Loucy (cell line): ENCODE measurements at regions not wholly inside any gene's neighbourhood (a gene's known extent, or its start where the extent isn't known, plus 50 kb on each side); places are given as distances from the start of the nearest gene placed in this dataset.

Experiments
- H2AFZ ChIP-seq: fragments of 200-600 bp; sonication (generic); 2 replicates; pipeline ENCODE4 v1.6.0; 2016; ENCODE audit warnings: antibody characterized with exemption, mild to moderate bottlenecking, low read length, moderate library complexity
- H3F3A ChIP-seq: fragments of 200-600 bp; 2 replicates; pipeline ENCODE4 v1.6.0; 2016; ENCODE audit warnings: antibody characterized with exemption, low read depth, mild to moderate bottlenecking
- H3K27me3 ChIP-seq: fragments of 200-600 bp; sonication (generic); 2 replicates; pipeline ENCODE4 v1.6.1; 2014; ENCODE audit warnings: low read length, mild to moderate bottlenecking; ENCODE audit not compliant: insufficient read depth, poor library complexity, severe bottlenecking
- H3K36me3 ChIP-seq: fragments of 200-600 bp; sonication (generic); 2 replicates; pipeline ENCODE4 v1.6.1; 2016; ENCODE audit warnings: low read length; ENCODE audit not compliant: insufficient read depth
- H3K4me1 ChIP-seq: fragments of 200-600 bp; sonication (generic); 2 replicates; pipeline ENCODE4 v1.5.1; 2014; ENCODE audit warnings: low read length, mild to moderate bottlenecking; ENCODE audit not compliant: insufficient read depth, poor library complexity, severe bottlenecking
- H3K4me2 ChIP-seq: fragments of 200-600 bp; sonication (generic); 2 replicates; pipeline ENCODE4 v1.6.0; 2014; ENCODE audit warnings: antibody characterized with exemption, low read length, low read depth, mild to moderate bottlenecking; ENCODE audit not compliant: poor library complexity, severe bottlenecking
- H3K4me3 ChIP-seq: fragments of 200-600 bp; sonication (generic); 2 replicates; pipeline ENCODE4 v1.5.1; 2014; ENCODE audit warnings: low read length, mild to moderate bottlenecking, mixed read lengths; ENCODE audit not compliant: poor library complexity, severe bottlenecking
- H3K79me2 ChIP-seq: fragments of 200-600 bp; sonication (generic); 2 replicates; pipeline ENCODE4 v1.6.1; 2014; ENCODE audit warnings: low read length; ENCODE audit not compliant: insufficient read depth
- H3K9ac ChIP-seq: fragments of 200-600 bp; sonication (generic); 2 replicates; pipeline ENCODE4 v1.6.0; 2014; ENCODE audit warnings: mild to moderate bottlenecking, low read depth, low read length, moderate library complexity; ENCODE audit not compliant: poor library complexity, severe bottlenecking
- H3K9me2 ChIP-seq: fragments of 200-600 bp; sonication (generic); replicated peaks from 2 replicates; pipeline ENCODE4 v1.6.1; 2016; ENCODE audit warnings: low read depth, low read length, mixed read lengths
- H3K9me3 ChIP-seq: fragments of 200-600 bp; sonication (generic); 2 replicates; pipeline ENCODE4 v1.6.1; 2014; ENCODE audit warnings: mild to moderate bottlenecking, antibody characterized with exemption, low read length, low read depth; ENCODE audit not compliant: insufficient read depth
- H4K20me1 ChIP-seq: fragments of 200-600 bp; sonication (generic); 2 replicates; pipeline ENCODE4 v1.6.0; 2014; ENCODE audit warnings: antibody characterized with exemption, low read length, mild to moderate bottlenecking; ENCODE audit not compliant: insufficient read depth, poor library complexity, severe bottlenecking
- CTCF ChIP-seq: fragments of 200-600 bp; sonication (generic); conservative IDR thresholded peaks from 2 replicates; pipeline ENCODE4 v1.5.1; 2014; ENCODE audit warnings: mild to moderate bottlenecking, antibody characterized with exemption, low read length
- EZH2phosphoT487 ChIP-seq: fragments of 200-600 bp; IDR thresholded peaks from 2 replicates; pipeline ENCODE4 v1.6.1; 2018; ENCODE audit warnings: antibody characterized with exemption, mild to moderate bottlenecking, moderate library complexity, borderline replicate concordance

- no peak overlapping the region for H3K9ac ChIP-seq
- no peaks in the 10 kb centered on the region for H3K9me2 ChIP-seq
- no peak overlapping the region for H3K4me3 ChIP-seq
- H3K79me2 ChIP-seq: no peaks in the 10 kb centered on the region
- no peaks in the 10 kb centered on the region for H3K36me3 ChIP-seq
- no peaks in the 10 kb centered on the region for H4K20me1 ChIP-seq
- no peaks in the 10 kb centered on the region for H3K27me3 ChIP-seq
- no peak for TF ChIP-seq CTCF
- no peak for TF ChIP-seq EZH2phosphoT487
- H3K4me2 ChIP-seq: no peak overlapping the region
- no peak overlapping the region for H2AFZ ChIP-seq
- H3F3A ChIP-seq: no peaks in the 10 kb centered on the region
- no peaks in the 10 kb centered on the region for H3K9me3 ChIP-seq
- no peaks in the 10 kb centered on the region for H3K4me1 ChIP-seq
Measured at GRCh38 chr6:88304520-88304919, 138.4 kb upstream of the CNR1 start.

- Histone ChIP-seq H3K79me2 (no peaks in the 10 kb centered on the region), H3K4me2 (no peak overlapping the region), H3F3A (no peaks in the 10 kb centered on the region), H2AFZ (no peak overlapping the region), H3K4me3 (no peak overlapping the region), H3K9me3 (no peaks in the 10 kb centered on the region), H3K36me3 (no peaks in the 10 kb centered on the region), H4K20me1 (no peaks in the 10 kb centered on the region), H3K27me3 (no peaks in the 10 kb centered on the region), H3K9me2 (no peaks in the 10 kb centered on the region), H3K9ac (no peak overlapping the region), H3K4me1 (no peaks in the 10 kb centered on the region)
- TF ChIP-seq EZH2phosphoT487 (no peak), CTCF (no peak)
Measured at GRCh38 chr6:88302769-88303225, 136.7 kb upstream of the CNR1 start.

GRCh38 chr6:88301888-88302768 is 136.0 kb upstream of the CNR1 start:
- no peaks in the 10 kb centered on the region for H3F3A ChIP-seq
- no peaks in the 10 kb centered on the region for H3K27me3 ChIP-seq
- no peaks in the 10 kb centered on the region for H3K9me2 ChIP-seq
- H3K79me2 ChIP-seq: no peaks in the 10 kb centered on the region
- TF ChIP-seq CTCF: no peak
- TF ChIP-seq EZH2phosphoT487: no peak
- no peak overlapping the region for H3K4me3 ChIP-seq
- no peak overlapping the region for H2AFZ ChIP-seq
- H3K36me3 ChIP-seq: no peaks in the 10 kb centered on the region
- no peaks in the 10 kb centered on the region for H4K20me1 ChIP-seq
- no peaks in the 10 kb centered on the region for H3K9me3 ChIP-seq
- no peak overlapping the region for H3K4me2 ChIP-seq
- H3K4me1 ChIP-seq: no peaks in the 10 kb centered on the region
- no peak overlapping the region for H3K9ac ChIP-seq
